ENCODE measurements at regions not wholly inside any gene's neighbourhood (a gene's known extent, or its start where the extent isn't known, plus 50 kb on each side); places are given as distances from the start of the nearest gene placed in this dataset.
"Not testable (repeated sequence)": the region's sequence is repeated elsewhere in the genome, so short reads cannot be mapped to it uniquely, and the experiment has no call there.

DNA sequence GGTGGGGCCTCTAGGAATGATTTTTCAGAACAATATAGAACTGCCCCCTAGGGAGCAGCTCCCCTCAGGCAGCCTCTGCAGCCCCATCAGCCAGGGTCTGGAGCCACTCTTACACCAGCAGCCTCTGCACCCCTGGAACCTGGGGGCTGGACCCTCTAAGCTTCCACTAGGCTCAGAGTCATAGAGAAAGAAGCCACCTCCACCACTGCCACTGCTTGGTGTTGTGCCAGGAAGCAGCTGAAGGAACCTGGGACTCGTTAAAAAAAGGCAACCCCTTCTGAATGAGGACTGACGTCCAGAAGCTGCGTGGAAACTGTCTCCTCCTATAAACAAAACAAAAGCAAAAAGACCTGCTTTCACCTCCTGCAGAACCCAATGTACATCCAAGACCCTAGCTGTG is 98.1 kb upstream of the HS6ST1 start:
- no peak for DNase-seq

DNA sequence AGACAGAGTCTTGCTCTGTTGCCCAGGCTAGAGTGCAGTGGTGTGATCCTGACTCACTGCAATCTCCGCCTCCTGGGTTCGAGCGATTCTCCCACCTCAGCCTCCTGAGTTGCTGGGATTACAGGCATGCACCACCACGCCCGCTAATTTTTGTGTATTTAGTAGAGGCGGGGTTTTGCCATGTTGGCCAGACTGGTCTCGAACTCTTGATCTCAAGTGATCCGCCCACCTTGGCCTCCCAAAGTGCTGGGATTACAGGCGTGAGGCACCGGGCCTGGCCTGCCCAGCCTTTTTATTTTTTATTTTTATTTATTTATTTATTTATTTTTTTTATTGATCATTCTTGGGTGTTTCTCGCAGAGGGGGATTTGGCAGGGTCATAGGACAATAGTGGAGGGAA is 98.6 kb upstream of the HS6ST1 start:
- not testable (repeated sequence) for DNase-seq

DNA sequence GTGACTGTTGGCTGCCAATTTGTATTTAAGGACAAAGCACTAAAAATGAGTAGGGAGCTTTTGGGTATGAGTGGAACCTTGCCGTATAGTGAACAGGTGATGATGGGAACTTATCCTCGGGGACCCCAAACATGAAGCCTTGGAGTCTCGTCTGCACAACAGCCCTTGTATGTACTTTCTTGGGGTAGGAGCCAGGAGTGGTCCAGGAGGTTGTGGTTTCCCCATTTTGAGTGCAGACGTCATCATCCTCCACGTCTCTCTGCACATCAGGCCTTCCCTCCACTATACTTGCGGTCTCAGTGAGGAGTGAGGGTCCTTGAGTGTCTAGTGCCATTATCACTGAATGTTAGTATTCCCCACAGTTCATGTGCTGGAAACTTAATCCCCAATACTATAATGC is 101.5 kb upstream of the HS6ST1 start:
- DNase-seq = no peak

DNA sequence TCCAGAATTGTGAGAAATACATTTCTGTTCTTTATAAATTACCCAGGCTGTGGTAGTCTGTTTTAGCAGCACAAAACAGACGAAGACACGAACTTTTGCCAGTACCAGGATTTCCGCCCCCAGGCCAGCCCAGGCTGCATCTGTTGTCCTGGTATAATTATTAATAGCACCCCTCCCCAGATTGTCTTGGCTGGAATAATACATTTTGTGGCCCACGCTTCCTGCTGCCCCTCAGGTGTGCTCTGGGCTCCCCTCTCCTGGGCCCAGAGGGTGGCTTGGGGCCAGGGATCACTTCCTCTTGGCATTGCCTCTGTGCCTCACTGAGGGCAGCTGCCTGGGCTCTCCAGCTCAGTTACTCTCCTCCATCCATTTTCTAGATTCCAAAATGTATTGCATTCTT is 102.1 kb upstream of the HS6ST1 start:
- DNase-seq = no peak

DNA sequence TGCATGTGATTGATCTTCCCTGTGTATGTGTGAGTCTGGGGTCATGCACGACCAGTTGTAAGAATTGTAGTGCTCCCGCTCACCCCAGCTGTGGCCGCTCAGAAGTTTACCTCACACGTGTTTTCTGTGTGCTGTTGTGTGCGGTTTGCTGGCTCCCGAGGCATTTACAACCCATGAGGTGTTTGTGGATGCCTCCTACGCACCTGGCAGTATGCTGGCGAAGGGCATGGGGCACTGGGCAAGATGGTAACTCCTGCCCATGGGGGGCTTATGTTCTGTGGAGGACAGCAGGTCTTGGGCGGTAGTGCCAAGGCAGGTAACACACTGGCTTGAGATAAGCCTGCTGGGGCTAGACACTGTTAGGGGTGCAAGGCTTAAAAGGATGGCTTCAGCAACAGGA is 102.6 kb upstream of the HS6ST1 start:
- DNase-seq = no peak

GRCh38 chr2:128421861-128422311 is 103.2 kb upstream of the HS6ST1 start:
- no peak for DNase-seq

DNA sequence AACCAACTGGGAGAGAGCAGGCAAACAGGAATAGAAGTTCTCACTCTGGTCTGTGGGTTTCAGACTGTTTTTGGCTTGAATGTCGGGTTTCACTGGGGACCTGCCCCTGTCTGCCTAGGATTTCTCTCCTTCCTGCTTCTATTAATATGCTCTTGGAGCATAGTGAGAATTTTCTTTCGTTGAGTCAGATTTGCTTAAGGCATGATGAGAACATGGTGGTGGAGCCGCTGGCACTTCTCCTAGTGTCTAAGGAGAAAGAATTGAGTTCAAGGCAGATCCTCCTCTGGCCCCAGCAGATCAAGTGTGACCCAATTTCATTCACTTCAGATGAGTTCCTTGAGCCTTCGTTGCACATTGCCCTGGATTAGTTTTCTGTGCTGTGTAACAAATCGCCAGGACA is 103.9 kb upstream of the HS6ST1 start:
- no peak for DNase-seq

GRCh38 chr2:128423788-128424165 is 105.1 kb upstream of the HS6ST1 start:
- no peak for DNase-seq

GRCh38 chr2:128424406-128425171 is 105.9 kb upstream of the HS6ST1 start:
- DNase-seq = no peak

GRCh38 chr2:128425216-128425615 is 106.5 kb upstream of the HS6ST1 start:
- DNase-seq = no peak

DNA sequence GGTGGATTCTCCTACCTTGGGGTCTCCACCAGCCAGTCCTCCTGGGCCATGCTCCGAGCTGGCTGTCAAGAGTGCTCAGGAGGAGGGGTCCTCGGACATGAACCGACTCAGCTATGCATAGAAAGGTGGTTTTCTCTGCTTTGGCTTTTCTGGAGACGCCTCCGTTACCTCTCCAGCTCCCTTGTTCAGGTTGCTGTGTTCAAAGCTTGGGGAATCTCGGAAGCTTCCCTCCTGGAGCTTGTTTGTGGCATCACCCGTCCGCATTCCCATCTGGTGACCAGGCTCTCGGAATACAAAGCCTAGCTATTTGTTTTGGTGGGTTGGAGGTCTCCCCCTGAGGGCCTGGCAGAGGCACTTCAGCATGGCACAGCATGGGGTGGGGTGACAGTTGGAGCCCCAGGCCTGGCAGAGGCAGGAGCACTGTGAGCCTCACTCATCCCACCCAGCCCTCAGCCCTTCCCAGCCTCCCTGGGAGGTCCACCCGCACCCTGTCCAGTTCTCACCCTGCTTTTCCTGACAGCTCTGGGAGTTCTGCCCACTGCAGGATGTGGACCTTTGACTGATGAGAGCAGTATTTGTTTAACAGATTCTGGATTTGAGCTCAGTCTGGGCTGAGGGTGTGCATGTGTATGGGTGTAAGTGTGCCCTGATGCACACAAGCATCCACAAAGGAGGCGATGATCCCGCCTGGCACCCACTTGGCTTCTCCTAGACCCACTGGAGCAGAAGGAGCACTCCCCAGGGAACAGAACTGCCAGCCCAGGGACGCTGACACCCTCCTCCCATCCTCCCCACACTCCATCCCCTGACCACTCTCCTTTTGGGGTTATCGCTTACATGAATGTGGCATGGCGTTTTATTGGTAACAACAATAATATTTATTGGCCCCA is 107.3 kb upstream of the HS6ST1 start:
- DNase-seq = no peak

- DNase-seq = no peak
These were observed 108.7 kb upstream of the HS6ST1 start for GRCh38 chr2:128427413-128427755.

- no peak for DNase-seq
These were observed 109.7 kb upstream of the HS6ST1 start for GRCh38 chr2:128428415-128428814.

DNA sequence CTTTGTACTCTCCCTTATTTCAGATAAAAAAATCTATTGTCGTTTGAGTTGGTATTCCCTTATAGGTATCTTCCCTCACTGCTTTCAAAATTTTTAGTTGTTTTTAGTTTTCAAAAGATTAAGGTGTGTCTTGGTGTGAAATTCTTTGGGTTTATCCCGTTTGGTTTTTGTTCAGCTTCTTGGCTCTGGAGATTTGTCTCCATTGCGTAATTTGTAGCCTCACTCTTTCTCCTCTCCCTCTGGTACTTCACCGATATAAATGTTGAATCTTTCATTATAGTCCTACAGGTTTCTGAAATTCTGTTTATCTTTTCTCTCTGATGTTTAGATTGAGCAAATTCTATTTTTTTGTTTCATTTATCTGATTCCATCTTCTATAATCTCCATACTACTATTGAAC is 113.8 kb upstream of the HS6ST1 start:
- no peak for DNase-seq

- DNase-seq = no peak
These were observed 115.4 kb upstream of the HS6ST1 start for GRCh38 chr2:128433911-128434550.

GRCh38 chr2:128435576-128436478 is 117.2 kb upstream of the HS6ST1 start:
- DNase-seq = no peak

DNA sequence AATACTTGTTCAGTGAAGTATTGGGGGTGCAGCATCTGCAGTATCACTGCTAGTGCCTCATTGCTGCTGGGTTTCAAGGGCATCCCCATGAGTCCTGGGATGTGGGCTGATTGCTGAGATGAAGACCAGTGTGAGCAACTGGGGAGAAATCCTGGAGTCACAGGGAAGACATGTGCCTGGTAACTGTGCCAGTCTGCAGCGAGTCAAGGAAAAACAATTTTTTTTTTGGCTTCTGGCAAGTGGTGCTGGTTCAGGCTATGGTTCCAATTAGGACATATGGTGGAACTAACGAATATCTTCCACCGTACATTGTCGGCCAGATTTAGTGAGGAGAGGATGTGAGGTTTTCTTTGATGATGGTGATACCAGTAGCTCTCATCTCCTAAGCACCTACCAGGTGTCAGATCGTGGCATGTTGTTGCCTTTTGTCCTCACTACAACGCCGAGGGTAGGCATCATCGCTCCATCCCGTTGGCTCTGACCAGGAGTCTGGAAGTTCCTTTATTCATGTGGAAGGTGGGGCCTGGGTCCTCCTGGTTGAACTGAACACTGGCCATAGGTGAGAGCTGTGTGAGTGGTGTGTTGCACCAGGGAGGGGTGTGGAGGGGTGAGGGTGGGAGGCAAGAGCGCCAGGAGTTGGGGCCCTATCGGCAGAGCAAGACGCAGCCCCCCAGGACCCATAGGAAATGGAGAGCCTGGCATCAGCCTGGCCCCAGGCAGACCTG is 118.0 kb upstream of the HS6ST1 start:
- DNase-seq = no peak

DNA sequence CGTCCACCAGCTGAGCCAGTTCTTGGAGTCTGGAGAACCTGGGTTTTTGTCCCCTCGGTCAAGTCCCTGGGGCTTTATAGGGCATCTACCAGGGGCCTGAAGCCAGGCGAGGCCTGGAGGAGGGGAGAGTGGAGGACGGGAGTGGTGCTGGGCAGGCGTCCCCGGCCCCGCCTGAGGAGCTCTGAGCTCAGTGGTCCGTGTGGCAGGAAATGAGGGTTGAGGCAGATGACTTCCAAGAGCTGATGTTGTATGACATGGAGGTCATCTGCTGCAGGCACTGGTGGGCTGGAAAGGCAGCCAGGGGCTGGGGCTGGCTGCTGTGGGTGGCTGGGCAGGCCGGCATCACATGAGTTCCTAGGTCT is 118.5 kb upstream of the HS6ST1 start:
- no peak for DNase-seq

- DNase-seq = no peak
These were observed 119.4 kb upstream of the HS6ST1 start for GRCh38 chr2:128438091-128438490.

DNA sequence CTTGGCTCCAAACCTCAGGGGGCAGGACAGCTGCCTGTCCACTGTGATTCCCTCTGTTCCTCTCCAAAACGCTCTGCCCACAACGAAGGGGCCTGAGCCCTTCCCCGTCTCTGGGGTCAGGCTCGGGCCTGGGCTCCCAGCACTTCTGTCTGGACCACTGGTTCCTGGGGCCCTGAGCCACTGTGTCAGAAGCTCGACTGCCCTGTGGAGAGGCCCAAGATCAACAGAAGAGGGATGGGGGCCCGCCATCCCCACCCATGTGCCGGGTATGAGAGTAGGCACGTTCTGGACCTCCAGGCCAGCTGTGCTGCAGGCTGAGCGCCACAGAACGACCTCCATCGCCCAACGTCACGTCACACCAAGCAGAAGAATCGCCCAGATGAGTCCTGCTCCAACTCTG is 119.9 kb upstream of the HS6ST1 start:
- no peak for DNase-seq

DNA sequence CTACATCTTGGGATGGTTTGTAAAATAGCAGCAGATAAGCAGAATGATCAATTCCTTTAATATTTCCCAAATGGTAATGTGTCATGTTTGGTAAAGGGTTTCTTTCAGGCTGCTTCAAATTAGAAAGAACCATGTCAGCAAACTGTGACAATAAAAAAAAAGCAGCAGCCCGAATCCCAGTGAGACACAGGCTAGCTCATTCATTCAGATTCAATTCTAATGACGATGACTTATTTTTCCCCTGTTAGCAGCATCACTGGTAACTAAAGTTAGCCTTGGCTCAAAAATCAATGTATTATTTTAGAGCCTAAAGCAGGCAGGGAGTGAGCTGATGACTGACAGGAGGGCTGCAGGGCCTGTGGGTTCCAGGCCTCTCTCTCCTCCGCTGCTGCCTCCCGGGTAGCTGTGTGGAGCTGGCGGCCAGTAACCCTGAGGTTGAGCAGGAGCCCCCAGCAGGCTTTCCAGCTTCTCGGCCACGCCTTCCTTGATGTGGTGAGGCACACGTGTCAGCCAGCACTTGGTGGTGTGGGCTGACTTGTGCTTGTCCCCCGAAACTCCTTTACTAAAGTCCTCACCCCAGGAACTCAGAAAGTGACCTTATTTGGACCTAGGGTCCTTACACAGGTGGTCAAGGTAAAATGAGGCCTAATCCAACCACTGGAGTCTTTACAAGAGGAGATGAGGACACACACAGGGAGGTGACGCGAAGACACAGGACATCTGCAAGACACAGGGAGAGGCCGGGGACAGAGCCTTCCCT is 120.5 kb upstream of the HS6ST1 start:
- DNase-seq = no peak
